Posterior vena cava (tissue), 2 donors: ENCODE measurements at regions not wholly inside any gene's neighbourhood (a gene's known extent, or its start where the extent isn't known, plus 50 kb on each side); places are given as distances from the start of the nearest gene placed in this dataset.

ENCODE experiments used
- DNase-seq: peaks from one replicate; pipeline ENCODE4 v3.0.0-alpha.2; 2020; ENCODE audit warnings: low spot score
- intact Hi-C, 2 donors: fragments of 100-400 bp; cut with DNase I; formaldehyde crosslinking; loops; one replicate each; pipeline versions ENCODE4 v1.14.1 to v1.14.2; 2022 to 2023
- donor health status: DM: yes; HTN: yes; CAD: no.
- donor health status: DM: yes; HTN: yes; CAD: no.

DNA sequence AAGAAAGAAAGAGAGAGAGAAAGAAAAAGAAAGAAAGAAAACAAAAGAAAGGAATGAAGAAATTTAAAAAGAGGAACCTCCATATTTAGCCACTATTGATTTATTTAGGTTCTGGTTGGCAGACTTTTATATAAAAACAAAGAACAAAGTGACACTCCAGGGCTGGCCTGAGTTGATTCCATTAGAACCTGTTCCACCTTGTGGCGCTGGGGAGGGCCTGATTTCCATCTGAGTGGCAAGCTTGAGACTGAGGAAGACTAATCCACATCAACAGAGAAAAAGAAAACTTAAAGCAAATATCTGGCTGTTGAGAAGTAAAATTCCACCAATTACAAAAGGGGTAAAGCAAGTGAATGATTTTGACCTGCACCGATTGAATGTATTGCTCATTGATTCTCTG lies 345.3 kb downstream of the EN1 start:
- intact Hi-C loops = no loop called here
- DNase-seq = no peak

DNA sequence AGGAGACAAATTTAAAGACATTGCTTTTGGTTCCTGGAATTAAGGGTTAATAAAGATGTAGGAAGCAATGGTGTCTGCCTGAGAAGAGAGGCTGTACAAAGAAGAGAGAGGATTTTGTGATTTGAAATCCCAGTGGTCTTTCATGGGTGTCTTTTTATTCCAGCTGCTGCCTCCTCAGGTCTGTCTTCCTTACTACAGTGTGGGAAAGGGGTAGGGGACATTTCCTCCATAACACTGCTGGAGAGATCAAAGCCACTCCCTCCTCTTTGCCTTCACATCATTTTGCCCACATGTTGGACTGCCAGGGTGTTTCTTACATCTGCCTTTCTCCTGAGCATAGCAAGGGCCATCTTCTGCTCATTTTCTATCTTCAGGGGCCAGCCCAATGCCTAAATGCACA lies 348.5 kb downstream of the EN1 start:
- no peak for DNase-seq

DNA sequence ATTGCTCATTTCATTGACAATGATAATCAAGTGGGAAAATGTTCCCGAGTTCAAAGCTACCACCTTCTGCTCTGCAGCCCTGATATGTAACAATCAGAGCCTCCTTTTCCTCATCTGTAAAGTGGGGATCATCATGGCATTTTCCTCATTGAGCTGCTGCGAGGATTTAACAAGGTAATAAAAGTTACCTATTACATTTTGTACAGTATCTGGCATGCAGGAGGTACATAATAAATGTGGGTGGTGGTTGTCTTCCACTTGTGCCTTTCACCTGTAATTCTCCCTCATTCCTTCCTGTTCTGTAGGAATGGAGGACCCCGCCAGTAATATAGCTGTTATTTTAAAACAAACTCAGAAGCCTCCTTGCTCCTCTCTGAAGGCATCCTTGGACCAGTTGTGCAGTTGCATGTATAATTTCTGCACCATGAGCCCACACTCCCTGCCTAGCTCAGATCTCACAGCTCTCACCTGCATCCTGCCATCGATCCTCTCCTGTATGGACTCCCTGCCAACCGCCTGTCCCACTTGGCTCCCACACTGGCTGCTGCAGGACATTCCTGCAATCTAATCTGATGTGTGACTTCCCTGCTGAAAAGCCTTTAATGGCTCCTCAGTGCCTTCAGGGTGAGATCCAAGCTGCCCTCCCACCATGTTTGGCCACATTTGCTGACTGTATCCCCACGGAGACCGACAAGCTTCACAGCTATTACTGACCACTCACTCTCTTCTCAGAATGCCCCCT lies 350.4 kb downstream of the EN1 start:
- no peak for DNase-seq

More for the DNA sequence above, 348.5 kb downstream of the EN1 start:
- intact Hi-C loops = no loop called here

DNA sequence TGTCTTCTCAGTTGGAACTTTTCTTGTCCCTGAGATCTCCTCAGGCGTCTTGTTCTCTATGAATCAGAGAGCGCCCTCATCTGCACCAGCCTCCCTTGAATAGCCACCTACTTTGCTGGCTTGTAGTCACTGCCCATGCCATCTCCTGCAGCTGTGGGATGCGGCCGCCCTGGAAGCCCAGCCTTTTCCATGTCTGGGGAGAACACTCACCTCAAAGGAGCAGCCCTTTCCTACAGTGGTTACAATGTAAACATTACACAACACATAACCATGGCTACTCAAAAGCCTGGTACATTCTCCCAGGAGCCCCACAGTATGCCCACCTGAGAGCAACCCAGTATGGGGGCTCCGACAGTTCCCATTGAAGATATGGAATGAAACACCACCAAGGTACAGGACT lies 351.0 kb downstream of the EN1 start:
- DNase-seq = no peak
- intact Hi-C loops = no loop called here

More for the DNA sequence above, 350.4 kb downstream of the EN1 start:
- intact Hi-C loops = no loop called here

DNA sequence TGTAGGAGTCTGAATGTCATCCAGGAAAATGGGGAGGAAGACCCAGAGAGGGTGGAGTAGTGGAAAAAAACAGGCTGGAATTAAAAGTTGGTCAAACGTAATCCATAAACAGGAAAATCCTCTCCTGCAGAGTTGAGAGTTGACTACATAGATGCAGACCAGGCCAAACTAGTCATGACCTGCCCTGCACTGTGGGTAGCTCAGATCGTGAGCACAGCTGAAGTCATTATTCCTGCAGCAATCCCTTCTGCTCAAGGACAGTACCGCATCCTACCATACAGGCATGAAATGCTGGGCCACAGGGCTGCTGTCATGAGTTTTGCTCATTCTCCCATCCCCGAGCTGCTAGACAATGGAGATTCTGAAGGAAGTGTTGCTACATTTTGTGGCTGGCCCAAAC lies 352.2 kb downstream of the EN1 start:
- intact Hi-C loops = no loop called here
- no peak for DNase-seq

DNA sequence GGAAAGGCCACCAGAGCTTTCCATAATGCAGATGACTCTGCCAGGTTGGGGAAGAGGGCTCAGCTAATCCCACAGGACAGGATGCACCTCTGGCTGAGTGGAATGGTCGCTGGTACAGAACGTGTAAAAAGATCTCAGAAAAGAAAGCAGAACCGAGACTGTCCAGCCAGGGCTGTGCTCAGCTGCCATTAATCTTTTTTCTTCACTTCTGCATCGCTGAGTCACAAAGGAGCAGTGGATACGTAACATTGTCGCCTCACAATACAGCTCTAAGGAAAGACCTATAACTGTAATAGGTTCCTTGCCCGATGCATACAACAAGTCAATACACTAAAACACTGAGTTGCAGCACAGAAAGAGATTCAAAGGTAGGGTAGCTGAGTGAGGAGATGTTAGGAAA lies 354.2 kb downstream of the EN1 start:
- intact Hi-C loops = no loop called here
- DNase-seq = no peak

DNA sequence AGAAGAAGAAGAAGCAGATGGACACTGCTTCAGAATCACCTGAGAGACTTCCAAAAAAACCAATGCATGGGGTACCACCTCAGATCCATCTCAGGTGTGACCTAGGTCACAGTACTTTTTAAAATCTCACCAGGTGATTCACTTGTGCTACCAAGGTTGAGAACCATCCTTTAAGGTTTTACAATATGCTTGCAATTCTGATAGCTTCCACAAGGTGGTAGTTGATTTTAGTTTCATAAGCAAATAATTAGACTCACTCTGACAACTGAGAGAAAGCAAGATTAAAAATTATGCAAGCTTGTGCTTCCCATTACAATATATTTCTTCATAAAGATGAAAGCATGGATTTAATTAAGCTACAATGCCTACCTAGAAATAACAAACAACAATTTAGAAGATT lies 355.1 kb downstream of the EN1 start:
- intact Hi-C loops = no loop called here
- DNase-seq = no peak

DNA sequence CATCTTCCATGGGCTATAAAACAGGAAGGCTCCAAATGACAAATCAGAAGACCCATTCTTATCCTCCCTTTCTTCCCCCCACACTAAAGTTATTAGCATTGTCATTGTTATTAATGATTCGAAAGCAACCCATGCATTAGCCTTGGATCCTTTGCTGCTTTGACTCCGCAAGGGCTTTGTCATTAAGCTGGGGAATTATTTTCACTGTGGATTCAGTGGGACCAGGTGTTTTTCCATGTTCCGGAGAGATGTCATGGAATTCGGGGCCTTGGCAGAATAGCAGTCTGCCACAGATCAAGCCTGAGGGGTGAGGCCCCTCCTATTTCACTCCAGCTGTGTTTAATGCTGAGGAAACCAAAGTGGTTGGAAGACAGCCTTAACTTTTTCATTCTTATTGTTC lies 357.1 kb downstream of the EN1 start:
- DNase-seq = no peak
- intact Hi-C loops = no loop called here

DNA sequence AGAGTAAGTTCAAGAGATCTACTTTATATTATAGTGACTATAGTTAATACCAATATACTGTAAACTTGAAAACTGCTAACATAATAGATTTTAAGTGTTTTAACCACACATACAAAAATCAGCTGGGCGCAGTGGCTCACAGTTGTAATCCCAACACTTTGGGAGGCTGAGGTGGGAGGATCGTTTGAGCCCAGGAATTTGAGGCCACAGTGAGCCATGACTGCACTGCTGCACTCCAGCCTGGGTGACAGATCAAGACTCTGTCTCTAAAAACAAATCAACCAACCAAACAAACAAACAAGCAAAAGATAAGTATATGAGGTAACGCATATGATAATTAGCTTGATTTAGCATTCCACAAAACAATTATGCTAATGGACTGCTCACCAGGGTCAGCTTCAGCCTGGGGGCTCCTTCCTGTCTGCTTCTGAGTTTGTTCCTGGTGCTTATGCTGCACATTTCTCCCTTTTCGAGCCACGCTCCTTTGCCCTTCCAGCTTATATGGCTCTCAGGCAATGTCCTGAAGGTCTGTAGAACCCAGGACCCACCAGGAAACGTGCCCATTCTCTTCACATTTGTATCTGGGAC lies 357.6 kb downstream of the EN1 start:
- DNase-seq = no peak
- intact Hi-C loops = no loop called here

DNA sequence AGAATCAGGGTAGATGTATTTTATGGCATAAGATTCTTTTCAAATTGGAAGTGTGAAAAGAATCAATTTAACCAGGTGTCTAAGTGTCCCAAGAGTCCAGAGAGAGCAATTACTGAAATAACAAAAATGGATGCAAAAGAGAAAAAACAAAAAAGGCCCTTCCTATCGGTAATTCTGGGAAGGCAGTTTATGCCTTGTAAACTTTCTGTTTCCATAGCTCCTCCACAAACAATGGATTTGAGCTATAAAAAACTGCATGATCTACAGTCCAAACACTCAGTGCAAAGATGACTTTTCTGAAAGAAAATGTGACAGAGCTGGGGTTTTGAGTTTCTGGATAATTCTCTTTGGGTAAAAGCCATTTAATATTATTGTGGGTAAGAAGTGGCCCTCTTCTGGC lies 366.1 kb downstream of the EN1 start:
- no peak for DNase-seq
- intact Hi-C loops = no loop called here

DNA sequence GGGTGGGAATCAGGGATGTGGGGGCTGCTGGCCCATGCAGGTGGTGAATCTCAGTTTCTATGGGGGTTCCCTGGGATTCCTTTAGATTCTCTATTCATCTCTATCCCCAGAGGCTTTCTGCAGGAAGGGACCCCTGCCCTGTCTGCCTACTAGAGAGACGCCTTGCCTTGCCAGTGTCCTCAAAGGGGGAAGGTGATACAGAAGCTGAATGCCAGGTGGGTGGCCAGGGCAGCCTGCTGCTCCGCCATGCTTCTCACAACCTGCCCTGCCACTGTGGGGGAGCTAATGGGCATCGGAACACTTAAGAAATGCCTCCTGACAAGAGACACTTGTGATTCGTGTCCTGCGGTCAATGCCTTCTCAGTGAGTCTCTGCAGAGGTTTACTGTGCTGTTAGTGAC lies 368.4 kb downstream of the EN1 start:
- DNase-seq = no peak
- intact Hi-C loops = no loop called here

DNA sequence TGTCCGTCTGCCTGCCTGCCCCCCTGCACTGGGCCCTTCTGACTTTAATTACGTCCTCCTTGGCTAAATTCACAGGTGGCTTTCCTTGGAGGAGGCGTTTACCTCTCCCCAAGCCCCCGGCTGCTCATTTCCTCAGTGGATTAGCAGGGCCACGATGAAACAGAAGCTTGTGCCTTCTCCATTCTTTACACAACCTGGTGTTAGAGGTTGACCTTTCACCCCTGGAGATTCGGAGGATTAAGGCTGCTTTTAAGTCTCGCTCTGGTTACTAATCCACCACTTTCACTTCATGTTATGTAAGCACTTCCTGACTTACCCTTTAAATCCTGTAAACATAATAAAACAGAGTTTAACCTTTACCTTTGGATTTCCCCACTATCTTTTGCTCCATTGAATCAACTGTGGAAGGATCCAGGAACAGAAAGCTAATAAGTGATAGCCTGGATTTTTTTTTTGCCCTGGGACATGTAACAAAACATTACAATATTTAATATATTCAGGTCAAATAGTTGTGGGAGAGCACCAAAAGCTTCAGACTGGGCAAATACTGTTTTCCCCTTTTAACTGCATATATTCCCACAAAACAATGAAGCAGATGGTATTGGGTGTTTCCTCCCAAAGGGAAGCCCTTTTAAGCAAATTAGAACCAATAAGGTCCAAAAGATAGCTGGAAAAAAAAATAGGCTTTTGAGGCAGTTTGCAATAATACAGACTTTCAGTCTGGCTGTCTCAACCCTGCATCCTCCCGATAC lies 370.2 kb downstream of the EN1 start:
- intact Hi-C loops = no loop called here
- no peak for DNase-seq

DNA sequence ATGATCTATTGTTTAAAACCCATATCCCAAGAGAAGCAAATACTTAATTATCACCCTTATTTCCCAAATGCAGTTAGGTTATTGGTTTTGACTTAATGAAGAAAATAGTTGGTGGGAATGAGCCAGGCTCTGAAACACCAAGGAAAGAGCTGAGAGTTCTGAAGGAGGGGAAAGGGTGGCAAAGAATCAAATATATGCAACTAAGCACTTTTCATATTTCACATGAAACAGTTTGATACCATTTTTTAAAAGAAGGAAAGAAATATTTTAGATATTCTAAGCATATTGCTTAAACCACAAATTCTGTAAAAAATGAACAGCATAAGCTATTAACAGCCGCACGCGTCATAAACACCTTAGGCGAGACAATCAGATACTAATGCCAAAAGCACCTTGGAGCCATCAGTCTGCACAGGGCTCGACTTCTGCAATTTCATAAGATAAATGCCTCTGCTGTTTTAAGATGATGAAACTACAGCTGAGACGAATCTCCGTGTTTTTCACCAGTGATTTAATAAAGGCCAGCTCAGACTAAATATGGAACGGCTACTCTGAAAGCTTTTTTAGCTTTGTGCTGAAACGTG lies 371.7 kb downstream of the EN1 start:
- intact Hi-C loops = no loop called here
- no peak for DNase-seq

DNA sequence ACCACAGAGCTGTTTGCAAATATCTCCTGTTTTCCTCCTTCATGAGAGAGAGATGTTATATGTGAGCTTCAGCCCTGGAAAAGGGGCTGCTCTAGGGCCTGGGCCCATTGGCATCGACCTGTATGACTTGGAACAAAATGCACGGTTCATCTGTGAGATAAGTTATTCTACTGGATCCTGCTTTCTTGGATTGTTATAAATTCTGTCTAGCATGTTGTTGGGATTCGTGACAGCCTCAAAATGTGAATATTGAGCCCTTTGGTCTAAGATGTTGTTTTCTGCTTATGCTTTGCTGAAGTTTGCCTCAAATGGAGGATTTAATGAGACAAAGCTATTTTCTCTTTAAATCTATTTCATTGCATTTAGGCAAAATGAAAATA lies 372.9 kb downstream of the EN1 start:
- intact Hi-C loops = no loop called here
- no peak for DNase-seq

DNA sequence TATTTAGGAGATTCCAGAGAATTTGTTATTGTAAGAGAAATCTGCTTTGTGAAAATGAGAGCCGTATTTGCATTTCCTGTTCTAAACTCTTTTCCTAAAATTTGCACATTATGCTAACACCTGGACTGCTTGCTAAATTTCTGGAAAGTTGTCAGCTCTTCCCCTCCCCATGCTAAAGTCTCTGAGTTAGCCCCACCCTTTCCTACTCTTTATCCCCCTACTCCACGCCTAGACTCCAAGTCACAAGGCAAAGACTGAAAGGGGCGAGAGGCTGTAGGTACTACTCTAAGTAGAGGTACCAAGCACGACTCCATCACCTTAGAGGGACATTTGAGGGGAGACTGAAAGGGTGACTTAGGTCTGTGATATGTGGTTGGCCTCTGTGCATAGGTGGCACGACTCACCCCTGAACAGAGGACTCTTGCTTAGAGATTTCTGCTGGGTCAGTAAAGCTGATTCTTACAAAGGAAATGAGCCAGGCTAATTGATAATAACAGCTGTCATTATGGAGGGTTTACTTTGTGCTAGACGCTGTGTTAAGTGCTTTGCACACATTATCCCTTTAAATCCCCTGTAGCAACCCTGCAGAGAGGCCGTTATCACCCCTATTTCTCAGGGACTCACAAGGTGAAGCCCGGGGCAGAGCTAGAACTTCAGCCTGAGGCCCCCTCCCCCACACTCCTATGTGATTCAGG lies 373.5 kb downstream of the EN1 start:
- intact Hi-C loops = no loop called here

DNA sequence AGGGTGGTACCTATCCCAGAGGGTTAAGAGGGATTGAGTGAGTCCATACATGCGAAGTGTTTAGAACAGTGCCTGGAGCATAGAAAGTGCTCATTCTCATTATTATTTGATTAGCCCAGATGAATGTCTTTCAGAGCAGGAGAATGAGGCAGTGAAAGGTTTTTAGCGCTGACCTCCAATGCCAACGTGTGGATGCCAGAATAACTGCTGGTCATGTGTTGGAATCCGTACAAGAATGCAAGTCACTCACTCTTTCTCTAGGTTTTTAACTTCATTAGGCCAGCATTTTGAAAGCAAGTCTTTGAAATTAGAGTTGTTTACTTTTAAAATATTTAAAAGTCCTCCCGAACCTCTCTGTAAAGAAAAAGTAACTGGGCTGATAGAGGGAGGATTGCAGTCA lies 374.2 kb downstream of the EN1 start:
- intact Hi-C loops = no loop called here
- DNase-seq = no peak

More for the DNA sequence above, 373.5 kb downstream of the EN1 start:
- DNase-seq = no peak

DNA sequence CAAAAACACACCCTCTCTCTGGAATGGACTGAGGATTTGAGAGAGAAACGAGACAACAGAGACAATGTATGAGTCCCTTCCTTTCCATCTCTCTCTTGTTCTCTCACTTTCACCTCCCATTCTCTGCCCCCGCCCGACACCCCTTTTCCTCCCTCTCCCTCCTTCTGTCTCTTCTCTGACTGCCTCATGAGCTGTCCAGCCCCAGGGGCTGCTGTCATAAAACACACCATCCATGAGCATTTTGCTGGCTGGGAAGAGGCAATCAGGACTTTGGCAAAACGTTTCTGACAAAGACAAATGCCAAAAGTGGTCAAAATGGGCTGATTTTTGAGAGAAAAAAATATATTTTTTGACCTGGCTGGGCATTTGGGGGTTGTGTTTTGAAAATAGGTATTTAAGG lies 377.2 kb downstream of the EN1 start:
- no peak for DNase-seq
- intact Hi-C loops = no loop called here

DNA sequence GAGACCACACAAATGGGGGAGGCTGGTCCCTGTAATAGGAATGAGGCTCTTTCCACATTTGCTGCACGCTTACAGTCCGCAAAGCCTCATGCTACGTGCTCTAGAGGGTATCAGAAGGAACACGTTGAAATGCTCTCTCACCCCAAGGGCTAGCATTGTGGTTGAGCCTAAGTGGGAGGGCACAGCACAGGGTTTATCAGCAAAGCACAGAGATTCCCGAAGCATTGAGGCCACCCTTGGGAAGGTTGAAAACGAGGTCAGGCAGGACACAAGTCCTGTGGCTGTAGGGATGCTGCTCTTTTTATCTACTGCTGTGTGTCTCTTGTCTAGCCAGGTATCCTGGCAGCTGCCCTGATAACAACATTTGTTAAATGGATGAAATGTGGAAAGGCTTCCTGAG lies 378.3 kb downstream of the EN1 start:
- intact Hi-C loops = no loop called here
- no peak for DNase-seq

DNA sequence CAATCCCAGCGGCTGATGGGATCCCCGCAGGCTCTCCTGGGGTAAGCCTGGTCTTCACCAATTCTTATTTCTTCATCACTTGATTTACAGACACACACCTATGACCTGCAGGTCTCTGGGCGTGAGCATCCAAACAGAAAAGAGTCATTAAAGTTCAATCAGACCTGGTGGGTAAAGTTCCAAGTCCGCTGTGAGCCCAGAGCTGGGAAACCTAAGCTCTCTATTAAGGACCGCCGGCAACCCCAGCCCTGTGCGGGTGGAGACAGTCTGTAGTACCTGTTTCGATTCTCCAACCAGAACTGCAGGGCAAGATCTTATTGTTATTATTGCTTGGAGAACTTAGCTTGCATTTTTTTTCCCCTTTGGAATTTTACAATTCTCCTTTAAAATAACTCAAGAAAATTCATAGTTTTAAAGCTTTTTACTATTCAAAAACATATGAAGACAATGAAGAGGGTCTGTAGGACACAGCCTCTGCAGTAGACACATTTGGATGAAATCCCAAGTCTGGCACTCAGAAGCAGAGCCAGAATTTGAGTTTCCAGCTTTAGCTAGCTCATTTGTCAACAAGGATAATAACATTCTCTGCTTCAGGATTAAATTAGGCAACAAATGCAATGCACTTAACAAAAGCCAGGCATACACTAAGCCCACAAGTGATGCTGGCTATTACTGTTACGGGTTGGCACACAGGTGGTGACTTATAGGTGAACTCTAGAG lies 376.4 kb downstream of the INSIG2 start:
- DNase-seq = no peak
- intact Hi-C loops = no loop called here
